PC-9 (cell line): ENCODE measurements at regions not wholly inside any gene's neighbourhood (a gene's known extent, or its start where the extent isn't known, plus 50 kb on each side); places are given as distances from the start of the nearest gene placed in this dataset.
A peak's percentile ranks its signal among the peaks of the same experiment; 100 is the strongest.

Experiments used
- BruUV-seq: library from RNA; stranded (reverse); fragments of 400-500 nt; replicated peaks from 2 replicates; lab custom pipeline; 2021; lab: Mats Ljungman, UMichigan
- CTCF ChIA-PET: fragments of 300-600 bp; sonication (Branson Sonifier 250); formaldehyde crosslinking; loops from one replicate; lab custom pipeline; 2022; ENCODE audit warnings: antibody characterized with exemption; lab: Charles Lee
- POLR2A ChIA-PET: fragments of 300-600 bp; sonication (Branson Sonifier 250); formaldehyde crosslinking; loops from one replicate; lab custom pipeline; 2022; ENCODE audit warnings: antibody characterized with exemption; ENCODE audit not compliant: unreplicated experiment; lab: Charles Lee
- DNase-seq, 2 experiments: peaks; one replicate each; pipeline versions ENCODE4 v3.0.0 to v3.0.0-alpha.2; 2015 to 2022; ENCODE audit warnings: mixed read lengths in 1 of 2
- H2AFZ ChIP-seq: fragments of 200-600 bp; sonication (generic); 2 replicates; pipeline ENCODE4 v1.8.1; 2017; ENCODE audit warnings: antibody characterized with exemption
- H3F3A ChIP-seq: fragments of 200-600 bp; sonication (generic); 2 replicates; pipeline ENCODE4 v1.8.1; 2017; ENCODE audit warnings: antibody characterized with exemption, mild to moderate bottlenecking, low read depth; ENCODE audit not compliant: insufficient read depth
- H3K27ac ChIP-seq: fragments of 200-600 bp; sonication (generic); 2 replicates; pipeline ENCODE4 v1.6.1; 2016; ENCODE audit warnings: mixed run types
- H3K27me3 ChIP-seq: fragments of 200-600 bp; sonication (generic); 2 replicates; pipeline ENCODE4 v1.6.1; 2016; ENCODE audit warnings: low read depth, mixed run types; ENCODE audit not compliant: insufficient read depth
- H3K36me3 ChIP-seq: fragments of 200-600 bp; sonication (generic); 2 replicates; pipeline ENCODE4 v1.6.1; 2016; ENCODE audit warnings: low read depth, mixed run types
- H3K4me1 ChIP-seq: fragments of 200-600 bp; sonication (generic); replicated peaks from 2 replicates; pipeline ENCODE4 v1.6.1; 2016; ENCODE audit warnings: mixed run types; ENCODE audit not compliant: insufficient read depth
- H3K4me2 ChIP-seq: fragments of 200-600 bp; sonication (generic); 2 replicates; pipeline ENCODE4 v1.6.1; 2017; ENCODE audit warnings: mixed run types
- H3K4me3 ChIP-seq: fragments of 200-600 bp; sonication (generic); 2 replicates; pipeline ENCODE4 v1.6.1; 2016; ENCODE audit warnings: mixed run types
- H3K79me2 ChIP-seq: fragments of 200-600 bp; sonication (generic); 2 replicates; pipeline ENCODE4 v1.6.1; 2017; ENCODE audit warnings: low read depth, mixed run types
- H3K9me2 ChIP-seq: fragments of 200-600 bp; sonication (generic); 2 replicates; pipeline ENCODE4 v1.8.1; 2017; ENCODE audit warnings: mild to moderate bottlenecking; ENCODE audit not compliant: insufficient read depth
- H3K9me3 ChIP-seq: fragments of 200-600 bp; sonication (generic); 2 replicates; pipeline ENCODE4 v1.8.1; 2016; ENCODE audit warnings: low read depth; ENCODE audit not compliant: insufficient read depth
- H4K20me1 ChIP-seq: fragments of 200-600 bp; sonication (generic); 2 replicates; pipeline ENCODE4 v1.8.1; 2017; ENCODE audit not compliant: insufficient read depth
- EZH2 ChIP-seq: fragments of 200-600 bp; sonication (generic); IDR thresholded peaks from 2 replicates; pipeline ENCODE4 v1.8.0; 2017; ENCODE audit warnings: antibody characterized with exemption, low read depth
- intact Hi-C: fragments of 100-400 bp; cut with micrococcal nuclease; formaldehyde crosslinking; loops from one replicate; pipeline ENCODE4 v1.10.0; 2022; ENCODE audit not compliant: unreplicated experiment
- TF ChIP-seq, protein P1 (sequence below): fragments of 200-600 bp; sonication (generic); conservative IDR thresholded peaks from 2 replicates; pipeline ENCODE4 v1.6.1; 2017; ENCODE audit warnings: mixed run types, antibody characterized with exemption, mild to moderate bottlenecking, moderate library complexity

- Histone ChIP-seq H3K9me2 (no peaks in the 10 kb centered on the region), H3K4me2 (peak overlapping the region; percentile 1; the same call in 1 of the 2 replicates), H3F3A (peaks cover 15% of the 10 kb centered on the region; the same call in 1 of the 2 replicates), H3K36me3 (no peaks in the 10 kb centered on the region), H3K79me2 (no peaks in the 10 kb centered on the region), H3K27ac (no peak overlapping the region), H3K27me3 (no peaks in the 10 kb centered on the region), H3K4me1 (peaks cover 22% of the 10 kb centered on the region), H3K4me3 (no peak overlapping the region), H4K20me1 (no peaks in the 10 kb centered on the region), H2AFZ (no peak overlapping the region), H3K9me3 (no peaks in the 10 kb centered on the region)
- intact Hi-C loops, result loop anchor here (10.0 kb wide), 1 partner anchor 471 kb away; no protein-coding TSS in a partner anchor
- no peak for TF ChIP-seq EZH2
- TF ChIP-seq, protein P1, sequence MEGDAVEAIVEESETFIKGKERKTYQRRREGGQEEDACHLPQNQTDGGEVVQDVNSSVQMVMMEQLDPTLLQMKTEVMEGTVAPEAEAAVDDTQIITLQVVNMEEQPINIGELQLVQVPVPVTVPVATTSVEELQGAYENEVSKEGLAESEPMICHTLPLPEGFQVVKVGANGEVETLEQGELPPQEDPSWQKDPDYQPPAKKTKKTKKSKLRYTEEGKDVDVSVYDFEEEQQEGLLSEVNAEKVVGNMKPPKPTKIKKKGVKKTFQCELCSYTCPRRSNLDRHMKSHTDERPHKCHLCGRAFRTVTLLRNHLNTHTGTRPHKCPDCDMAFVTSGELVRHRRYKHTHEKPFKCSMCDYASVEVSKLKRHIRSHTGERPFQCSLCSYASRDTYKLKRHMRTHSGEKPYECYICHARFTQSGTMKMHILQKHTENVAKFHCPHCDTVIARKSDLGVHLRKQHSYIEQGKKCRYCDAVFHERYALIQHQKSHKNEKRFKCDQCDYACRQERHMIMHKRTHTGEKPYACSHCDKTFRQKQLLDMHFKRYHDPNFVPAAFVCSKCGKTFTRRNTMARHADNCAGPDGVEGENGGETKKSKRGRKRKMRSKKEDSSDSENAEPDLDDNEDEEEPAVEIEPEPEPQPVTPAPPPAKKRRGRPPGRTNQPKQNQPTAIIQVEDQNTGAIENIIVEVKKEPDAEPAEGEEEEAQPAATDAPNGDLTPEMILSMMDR, result no peak
- DNase-seq, result peak in 1 of 2 experiments; percentile 70
- BruUV-seq, result no TSS peak
- CTCF ChIA-PET, result no interaction called here
- POLR2A ChIA-PET, result no interaction called here
These were observed 91.2 kb upstream of the PAM start for GRCh38 chr5:102663749-102664530.

DNA sequence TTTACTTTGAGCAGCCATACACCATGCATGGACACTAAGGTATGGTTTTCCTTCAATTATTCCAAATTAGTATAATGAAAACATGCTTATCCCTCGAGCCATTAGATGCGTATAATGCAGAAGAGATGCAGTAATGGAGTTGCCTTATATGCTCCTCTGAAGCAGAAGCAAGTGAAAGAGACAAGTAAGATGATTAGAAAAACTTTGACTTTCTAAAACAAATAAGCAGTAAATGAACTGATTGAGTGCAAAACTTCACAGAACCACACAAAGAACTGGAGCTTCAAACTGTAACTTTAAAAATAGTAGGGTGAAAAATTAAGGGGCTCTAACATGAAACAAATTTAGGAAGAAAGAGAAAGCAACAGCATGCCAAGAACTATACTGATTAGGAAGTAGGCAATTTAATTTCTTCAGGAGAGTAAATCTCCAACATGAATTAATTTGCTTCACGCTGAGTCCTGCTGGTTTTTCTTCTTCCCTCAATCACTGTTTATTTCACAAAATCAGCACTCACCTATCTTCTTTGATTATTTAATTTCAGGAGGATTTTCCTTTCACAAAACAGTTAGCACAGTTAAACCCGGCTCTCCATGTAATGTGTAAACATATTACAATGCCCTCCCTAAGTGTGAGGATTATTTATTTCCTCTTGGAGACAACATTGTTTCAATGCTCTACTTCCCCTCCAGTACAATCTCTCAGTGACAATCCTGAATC, 90.3 kb upstream of the PAM start:
- POLR2A ChIA-PET, result no interaction called here
- no TSS peak for BruUV-seq
- H3K36me3 ChIP-seq, result no peaks in the 10 kb centered on the region

More for the DNA sequence above, 90.3 kb upstream of the PAM start:
- no peaks in the 10 kb centered on the region for H3K9me2 ChIP-seq
- CTCF ChIA-PET, result no interaction called here
- no peaks in the 10 kb centered on the region for H3K79me2 ChIP-seq
- H3K4me2 ChIP-seq, result 0 out of 2 replicates have a peak overlapping the region, but pooled peaks have one; percentile 1
- H3K27me3 ChIP-seq, result no peaks in the 10 kb centered on the region
- TF ChIP-seq, protein P1, result no peak
- intact Hi-C loops, result loop anchor here (10.0 kb wide), 1 partner anchor 470 kb away; no protein-coding TSS in a partner anchor
- H3K4me1 ChIP-seq, result peaks cover 24% of the 10 kb centered on the region
- peaks cover 15% of the 10 kb centered on the region; the same call in 1 of the 2 replicates for H3F3A ChIP-seq
- no peak overlapping the region for H3K4me3 ChIP-seq
- H4K20me1 ChIP-seq, result no peaks in the 10 kb centered on the region
- no peak for DNase-seq
- no peak overlapping the region for H3K27ac ChIP-seq
- no peak overlapping the region for H2AFZ ChIP-seq
- H3K9me3 ChIP-seq, result no peaks in the 10 kb centered on the region
